Neural progenitor cell (in vitro differentiated cells): ENCODE measurements at regions not wholly inside any gene's neighbourhood (a gene's known extent, or its start where the extent isn't known, plus 50 kb on each side); places are given as distances from the start of the nearest gene placed in this dataset.

Experiments used
- EZH2 ChIP-seq: fragments of 200-600 bp; sonication (generic); IDR thresholded peaks from 2 replicates; pipeline ENCODE4 v1.6.1; 2017; ENCODE audit warnings: antibody characterized with exemption, mild to moderate bottlenecking, moderate library complexity
- EZH2phosphoT487 ChIP-seq: fragments of 200-600 bp; sonication (generic); IDR thresholded peaks from 2 replicates; pipeline ENCODE4 v1.6.1; 2017; ENCODE audit warnings: antibody characterized with exemption
- TF ChIP-seq, protein P1 (sequence below): fragments of 200-600 bp; sonication (generic); IDR thresholded peaks from 2 replicates; pipeline ENCODE4 v1.5.1; 2017; ENCODE audit warnings: antibody characterized with exemption, mild to moderate bottlenecking

DNA sequence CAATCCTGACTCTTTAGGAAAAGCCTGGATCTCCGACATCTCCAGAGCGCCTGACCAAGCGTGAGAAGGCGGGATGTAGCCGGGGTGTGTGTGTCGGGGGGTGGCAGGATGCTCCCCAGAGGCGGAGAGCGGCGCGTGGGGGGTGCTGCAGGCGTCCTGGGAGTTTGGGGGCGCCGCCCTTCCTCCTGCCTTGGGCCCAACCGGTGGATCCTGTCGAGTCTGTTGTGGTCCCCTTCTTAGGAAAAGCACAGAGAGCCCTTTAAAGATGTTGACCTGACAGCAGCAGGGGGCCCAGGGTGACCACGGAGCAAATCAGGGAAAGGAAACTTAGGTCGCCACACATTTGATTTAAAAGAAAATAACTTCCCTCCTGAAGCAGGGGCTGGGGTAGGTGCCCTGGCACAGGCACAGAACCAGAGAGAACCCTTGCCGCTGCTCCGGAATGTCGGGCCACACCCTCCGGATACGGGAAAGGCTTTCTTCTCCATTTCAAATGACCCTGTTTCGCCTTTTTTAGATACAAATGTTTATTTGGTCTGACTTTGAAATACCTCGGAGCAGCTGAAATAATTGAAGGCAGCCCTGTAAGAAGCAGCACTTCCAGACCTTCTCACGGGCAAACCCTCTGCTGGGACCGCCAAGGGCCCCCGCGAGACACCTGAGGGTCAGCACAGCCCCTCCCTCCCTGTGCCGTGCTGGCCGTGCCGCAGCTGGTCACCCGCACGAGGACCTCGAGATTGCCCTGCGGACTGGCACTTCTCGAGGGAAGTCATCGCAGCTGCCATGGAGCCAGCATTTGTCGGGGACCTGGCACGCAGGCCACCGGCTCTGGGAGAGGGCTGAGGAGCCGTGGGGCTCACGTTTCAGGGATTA, 102.9 kb upstream of the KLF13 start:
- TF ChIP-seq, protein P1, sequence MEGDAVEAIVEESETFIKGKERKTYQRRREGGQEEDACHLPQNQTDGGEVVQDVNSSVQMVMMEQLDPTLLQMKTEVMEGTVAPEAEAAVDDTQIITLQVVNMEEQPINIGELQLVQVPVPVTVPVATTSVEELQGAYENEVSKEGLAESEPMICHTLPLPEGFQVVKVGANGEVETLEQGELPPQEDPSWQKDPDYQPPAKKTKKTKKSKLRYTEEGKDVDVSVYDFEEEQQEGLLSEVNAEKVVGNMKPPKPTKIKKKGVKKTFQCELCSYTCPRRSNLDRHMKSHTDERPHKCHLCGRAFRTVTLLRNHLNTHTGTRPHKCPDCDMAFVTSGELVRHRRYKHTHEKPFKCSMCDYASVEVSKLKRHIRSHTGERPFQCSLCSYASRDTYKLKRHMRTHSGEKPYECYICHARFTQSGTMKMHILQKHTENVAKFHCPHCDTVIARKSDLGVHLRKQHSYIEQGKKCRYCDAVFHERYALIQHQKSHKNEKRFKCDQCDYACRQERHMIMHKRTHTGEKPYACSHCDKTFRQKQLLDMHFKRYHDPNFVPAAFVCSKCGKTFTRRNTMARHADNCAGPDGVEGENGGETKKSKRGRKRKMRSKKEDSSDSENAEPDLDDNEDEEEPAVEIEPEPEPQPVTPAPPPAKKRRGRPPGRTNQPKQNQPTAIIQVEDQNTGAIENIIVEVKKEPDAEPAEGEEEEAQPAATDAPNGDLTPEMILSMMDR: no peak
- TF ChIP-seq EZH2phosphoT487: no peak
- no peak for TF ChIP-seq EZH2
